Lung (tissue), 11 donors: ENCODE measurements at regions not wholly inside any gene's neighbourhood (a gene's known extent, or its start where the extent isn't known, plus 50 kb on each side); places are given as distances from the start of the nearest gene placed in this dataset.

Experiments used
- ATAC-seq: fragments of 200-7000 bp; cut with Tn5 transposase; one replicate; pipeline ENCODE4 v1.9.1; 2020; ENCODE audit warnings: moderate number of reproducible peaks; ENCODE audit not compliant: insufficient read depth, low FRiP score
- DNase-seq, 3 donors: peaks; one replicate each; pipeline ENCODE4 v3.0.0-alpha.2; 2013 to 2017
- H3K27ac ChIP-seq, 2 donors: one replicate each; pipeline ENCODE4 v1.5.1; 2013; ENCODE audit warnings: mild to moderate bottlenecking in 2 of 2, moderate library complexity in 2 of 2, control low read depth in 1 of 2, inconsistent platforms in 1 of 2, low read depth in 1 of 2, low read length in 1 of 2
- H3K27me3 ChIP-seq, 3 donors: one replicate each; pipeline ENCODE4 v1.5.1; 2013; ENCODE audit warnings: low read length in 2 of 3; ENCODE audit not compliant: control insufficient read depth in 3 of 3, insufficient read depth in 3 of 3
- H3K36me3 ChIP-seq, 4 donors: one replicate each; pipeline ENCODE4 v1.5.1; 2013; ENCODE audit warnings: low read length in 4 of 4, mild to moderate bottlenecking in 1 of 4, moderate library complexity in 1 of 4; ENCODE audit not compliant: control insufficient read depth in 4 of 4, insufficient read depth in 4 of 4
- H3K4me1 ChIP-seq, 5 donors: one replicate each; pipeline ENCODE4 v1.5.1; 2013; ENCODE audit warnings: low read length in 5 of 5, mild to moderate bottlenecking in 2 of 5, moderate library complexity in 1 of 5; ENCODE audit not compliant: control insufficient read depth in 5 of 5, insufficient read depth in 5 of 5
- H3K4me3 ChIP-seq: one replicate; pipeline ENCODE4 v1.5.1; 2013; ENCODE audit warnings: mild to moderate bottlenecking, control low read depth, moderate library complexity
- H3K9ac ChIP-seq, 2 donors: one replicate each; pipeline ENCODE4 v1.5.1; 2013; ENCODE audit warnings: low read length in 2 of 2, control low read depth in 1 of 2; ENCODE audit not compliant: insufficient read depth in 1 of 2
- H3K9me3 ChIP-seq, 4 donors: one replicate each; pipeline ENCODE4 v1.5.1; 2013; ENCODE audit warnings: low read length in 3 of 4, mild to moderate bottlenecking in 1 of 4, moderate library complexity in 1 of 4; ENCODE audit not compliant: control insufficient read depth in 4 of 4, insufficient read depth in 3 of 4
- CTCF ChIP-seq: IDR thresholded peaks from 2 replicates; pipeline ENCODE4 v1.5.1; 2012; ENCODE audit warnings: mild to moderate bottlenecking; ENCODE audit errors: control extremely low read depth, extremely low read depth
- WGBS, 2 donors: extraction: QIAGEN DNeasy Blood & Tissue Kit; methylation state at CpG; one replicate each; pipeline ENCODE4 v1.1.7; 2013; 5-methylcytosine and 5-hydroxymethylcytosine counted together
- donor health status: control.
- donor health status: control.
- donor health status: Bipolar disorder and iron deficiency.
- donor health status: healthy.
- donor health status: DM: yes; HTN: yes; CAD: no.

GRCh38 chrX:113770071-113770470 lies 813.8 kb upstream of the HTR2C start:
- peak in 2 of 3 donors; percentile 11 to 52 for DNase-seq
- H3K9me3 ChIP-seq = no peaks in the 10 kb centered on the region
- H3K4me3 ChIP-seq = no peak overlapping the region
- no peak overlapping the region for H3K27ac ChIP-seq
- no peak for ATAC-seq
- TF ChIP-seq CTCF = no peak
- no peaks in the 10 kb centered on the region for H3K36me3 ChIP-seq
- H3K9ac ChIP-seq = no peak overlapping the region
- H3K27me3 ChIP-seq = peaks cover 5 to 48% (median 22%) of the 10 kb centered on the region in 3 donors
- WGBS, 2 donors = 63 to 67% methylated on average over 4 of the region's 4 CpGs
- peaks cover 0 to 6% (median 0%) of the 10 kb centered on the region in 5 donors for H3K4me1 ChIP-seq

- no peak for TF ChIP-seq CTCF
- DNase-seq (no peak), ATAC-seq (no peak)
- WGBS, 2 donors = 63 to 75% methylated on average over 2 of the region's 2 CpGs
- Histone ChIP-seq H3K36me3 (no peaks in the 10 kb centered on the region), H3K4me3 (no peak overlapping the region), H3K27ac (no peak overlapping the region), H3K27me3 (peaks cover 0 to 19% (median 3%) of the 10 kb centered on the region in 3 donors), H3K9ac (no peak overlapping the region), H3K4me1 (no peaks in the 10 kb centered on the region), H3K9me3 (no peaks in the 10 kb centered on the region)
Measured at GRCh38 chrX:113759422-113759821, 824.5 kb upstream of the HTR2C start.

GRCh38 chrX:113747274-113747973 lies 836.5 kb upstream of the HTR2C start:
- no peak overlapping the region for H3K27ac ChIP-seq
- H3K9ac ChIP-seq = no peak overlapping the region
- 35 to 43% methylated on average over 1 of the region's 1 CpG for WGBS, 2 donors
- TF ChIP-seq CTCF = no peak
- H3K36me3 ChIP-seq = no peaks in the 10 kb centered on the region
- no peaks in the 10 kb centered on the region for H3K9me3 ChIP-seq
- DNase-seq (no peak), ATAC-seq (no peak)
- H3K4me1 ChIP-seq = no peaks in the 10 kb centered on the region
- no peak overlapping the region for H3K4me3 ChIP-seq
- H3K27me3 ChIP-seq = peaks cover 0 to 25% (median 24%) of the 10 kb centered on the region in 3 donors

GRCh38 chrX:113743069-113743468 lies 840.8 kb upstream of the HTR2C start:
- peaks cover 0 to 32% (median 24%) of the 10 kb centered on the region in 3 donors for H3K27me3 ChIP-seq
- no peaks in the 10 kb centered on the region for H3K4me1 ChIP-seq
- no peak overlapping the region for H3K9ac ChIP-seq
- no peaks in the 10 kb centered on the region for H3K36me3 ChIP-seq
- 33 to 49% methylated on average over 1 of the region's 1 CpG for WGBS, 2 donors
- H3K27ac ChIP-seq = no peak overlapping the region
- TF ChIP-seq CTCF = no peak
- no peak for ATAC-seq
- no peaks in the 10 kb centered on the region for H3K9me3 ChIP-seq
- no peak overlapping the region for H3K4me3 ChIP-seq
- no peak for DNase-seq
